ENCODE measurements at regions not wholly inside any gene's neighbourhood (a gene's known extent, or its start where the extent isn't known, plus 50 kb on each side); places are given as distances from the start of the nearest gene placed in this dataset.

DNA sequence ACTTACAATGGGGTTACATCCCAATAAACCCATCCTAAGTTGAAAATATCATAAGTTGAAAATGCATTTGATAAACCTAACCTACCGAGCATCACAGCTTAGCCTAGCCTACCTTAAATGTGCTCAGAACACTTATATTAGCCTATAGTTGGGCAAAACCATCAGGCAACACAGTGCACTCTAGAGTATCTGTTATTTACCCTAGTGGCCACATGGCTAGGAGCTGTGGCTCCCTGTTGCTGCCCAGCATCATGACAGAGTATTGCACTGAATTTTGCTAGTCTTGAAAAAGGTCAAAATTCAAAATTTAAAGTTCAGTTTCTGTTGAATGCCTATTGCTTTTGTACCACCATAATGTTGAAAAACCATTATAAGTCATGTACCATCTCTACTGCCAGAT, 482.7 kb upstream of the ZEB2 start:
- no peaks in the 10 kb centered on the region for H3K9me3 ChIP-seq
- no peak overlapping the region for H3K4me3 ChIP-seq (ENCODE audit: low read depth in 1 of 2, low read length in 1 of 2)
- H3K27ac ChIP-seq: no peak overlapping the region
- no peaks in the 10 kb centered on the region for H3K4me1 ChIP-seq (ENCODE audit: control insufficient read depth in 1 of 2, insufficient read depth in 1 of 2, low read depth in 1 of 2, low read length in 1 of 2)
- TF ChIP-seq, protein P1, sequence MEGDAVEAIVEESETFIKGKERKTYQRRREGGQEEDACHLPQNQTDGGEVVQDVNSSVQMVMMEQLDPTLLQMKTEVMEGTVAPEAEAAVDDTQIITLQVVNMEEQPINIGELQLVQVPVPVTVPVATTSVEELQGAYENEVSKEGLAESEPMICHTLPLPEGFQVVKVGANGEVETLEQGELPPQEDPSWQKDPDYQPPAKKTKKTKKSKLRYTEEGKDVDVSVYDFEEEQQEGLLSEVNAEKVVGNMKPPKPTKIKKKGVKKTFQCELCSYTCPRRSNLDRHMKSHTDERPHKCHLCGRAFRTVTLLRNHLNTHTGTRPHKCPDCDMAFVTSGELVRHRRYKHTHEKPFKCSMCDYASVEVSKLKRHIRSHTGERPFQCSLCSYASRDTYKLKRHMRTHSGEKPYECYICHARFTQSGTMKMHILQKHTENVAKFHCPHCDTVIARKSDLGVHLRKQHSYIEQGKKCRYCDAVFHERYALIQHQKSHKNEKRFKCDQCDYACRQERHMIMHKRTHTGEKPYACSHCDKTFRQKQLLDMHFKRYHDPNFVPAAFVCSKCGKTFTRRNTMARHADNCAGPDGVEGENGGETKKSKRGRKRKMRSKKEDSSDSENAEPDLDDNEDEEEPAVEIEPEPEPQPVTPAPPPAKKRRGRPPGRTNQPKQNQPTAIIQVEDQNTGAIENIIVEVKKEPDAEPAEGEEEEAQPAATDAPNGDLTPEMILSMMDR (IDR thresholded peaks at IDR 0.05): no peak
- H3K27me3 ChIP-seq: no peaks in the 10 kb centered on the region
- no peaks in the 10 kb centered on the region for H3K36me3 ChIP-seq

DNA sequence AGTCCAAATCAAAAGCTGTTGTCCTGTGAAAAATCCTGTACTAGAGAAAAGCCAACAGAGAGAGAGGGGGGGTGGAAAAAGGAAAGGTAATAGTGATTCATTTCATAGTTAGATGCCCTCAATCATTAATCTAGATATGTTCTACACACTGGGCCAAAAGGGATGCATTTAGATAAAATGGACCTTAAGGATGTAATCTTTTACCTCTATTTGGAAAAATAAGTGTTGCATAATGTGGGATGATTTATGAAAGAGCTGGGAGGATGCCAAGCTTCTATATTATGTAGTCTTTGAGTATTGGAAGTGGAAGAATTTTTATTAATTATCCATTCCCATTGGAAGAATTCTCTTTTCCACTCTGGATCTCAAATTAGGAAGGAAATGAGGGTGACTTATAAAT, 480.5 kb upstream of the ZEB2 start:
- H3K9me3 ChIP-seq: no peaks in the 10 kb centered on the region
- no peaks in the 10 kb centered on the region for H3K27me3 ChIP-seq
- TF ChIP-seq, protein P1 (IDR thresholded peaks at IDR 0.05): no peak
- H3K36me3 ChIP-seq: no peaks in the 10 kb centered on the region
- H3K4me3 ChIP-seq (ENCODE audit: low read depth in 1 of 2, low read length in 1 of 2): no peak overlapping the region
- no peaks in the 10 kb centered on the region for H3K4me1 ChIP-seq (ENCODE audit: control insufficient read depth in 1 of 2, insufficient read depth in 1 of 2, low read depth in 1 of 2, low read length in 1 of 2)
- no peak overlapping the region for H3K27ac ChIP-seq

GRCh38 chr2:144999936-145000335, 480.0 kb upstream of the ZEB2 start:
- Histone ChIP-seq H3K9me3 (no peaks in the 10 kb centered on the region), H3K4me3 (ENCODE audit: low read depth in 1 of 2, low read length in 1 of 2) (no peak overlapping the region), H3K27me3 (no peaks in the 10 kb centered on the region), H3K36me3 (no peaks in the 10 kb centered on the region), H3K27ac (no peak overlapping the region), H3K4me1 (ENCODE audit: control insufficient read depth in 1 of 2, insufficient read depth in 1 of 2, low read depth in 1 of 2, low read length in 1 of 2) (no peaks in the 10 kb centered on the region)
- TF ChIP-seq, protein P1 (IDR thresholded peaks at IDR 0.05): no peak

DNA sequence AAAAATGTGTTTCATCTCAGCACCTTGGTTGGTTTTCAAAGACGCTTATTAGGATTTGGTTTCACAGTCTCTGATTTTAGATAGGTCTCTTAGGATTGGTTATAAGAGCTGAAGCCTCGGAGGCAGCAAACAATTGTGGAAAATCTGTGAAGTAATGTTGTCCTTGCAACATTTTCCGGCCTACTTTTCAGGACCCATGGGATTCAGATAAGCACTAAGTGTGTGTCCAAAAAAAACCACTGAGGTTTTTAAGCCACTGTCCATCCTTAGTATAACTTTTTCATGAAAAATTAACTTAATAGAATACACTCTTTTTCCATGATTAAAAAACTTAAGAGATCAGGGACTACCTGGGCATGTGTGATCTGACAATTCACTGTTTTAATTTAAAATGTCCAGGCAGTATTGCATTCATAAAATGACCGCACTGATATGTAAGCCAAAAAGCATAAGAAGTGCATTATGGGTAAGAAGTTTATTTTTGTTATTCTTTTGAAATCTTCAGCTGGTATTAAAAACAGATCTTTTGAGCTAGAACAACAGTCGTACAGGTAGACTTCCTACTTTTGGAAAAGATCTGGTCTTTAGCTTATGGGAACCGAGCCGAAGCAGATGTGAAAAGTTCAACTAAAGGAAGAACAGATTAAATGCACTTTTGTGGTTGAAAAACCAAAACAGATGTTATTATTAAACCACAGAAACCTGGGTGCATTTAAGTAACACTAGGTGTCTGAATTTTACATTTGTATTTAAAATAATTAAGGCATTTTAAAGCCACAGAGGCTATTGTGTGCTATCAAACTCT, 479.4 kb upstream of the ZEB2 start:
- Histone ChIP-seq H3K36me3 (no peaks in the 10 kb centered on the region), H3K27ac (no peak overlapping the region), H3K9me3 (no peaks in the 10 kb centered on the region), H3K4me3 (ENCODE audit: low read depth in 1 of 2, low read length in 1 of 2) (no peak overlapping the region), H3K27me3 (no peaks in the 10 kb centered on the region), H3K4me1 (ENCODE audit: control insufficient read depth in 1 of 2, insufficient read depth in 1 of 2, low read depth in 1 of 2, low read length in 1 of 2) (no peaks in the 10 kb centered on the region)
- TF ChIP-seq, protein P1 (IDR thresholded peaks at IDR 0.05): no peak

GRCh38 chr2:144998435-144998834, 478.5 kb upstream of the ZEB2 start:
- no peaks in the 10 kb centered on the region for H3K9me3 ChIP-seq
- TF ChIP-seq, protein P1 (IDR thresholded peaks at IDR 0.05): no peak
- no peaks in the 10 kb centered on the region for H3K36me3 ChIP-seq
- H3K27ac ChIP-seq: no peak overlapping the region
- no peak overlapping the region for H3K4me3 ChIP-seq (ENCODE audit: low read depth in 1 of 2, low read length in 1 of 2)
- no peaks in the 10 kb centered on the region for H3K27me3 ChIP-seq
- no peaks in the 10 kb centered on the region for H3K4me1 ChIP-seq (ENCODE audit: control insufficient read depth in 1 of 2, insufficient read depth in 1 of 2, low read depth in 1 of 2, low read length in 1 of 2)

Measured in neutrophil (primary cell).